Epidermal melanocyte (primary cell): ENCODE measurements at regions not wholly inside any gene's neighbourhood (a gene's known extent, or its start where the extent isn't known, plus 50 kb on each side); places are given as distances from the start of the nearest gene placed in this dataset.
"Not testable (repeated sequence)": the region's sequence is repeated elsewhere in the genome, so short reads cannot be mapped to it uniquely, and the experiment has no call there.

Experiments
- DNase-seq: peaks from one replicate; pipeline ENCODE4 v3.0.0; 2011; ENCODE audit warnings: low spot score; ENCODE audit not compliant: insufficient read length

DNA sequence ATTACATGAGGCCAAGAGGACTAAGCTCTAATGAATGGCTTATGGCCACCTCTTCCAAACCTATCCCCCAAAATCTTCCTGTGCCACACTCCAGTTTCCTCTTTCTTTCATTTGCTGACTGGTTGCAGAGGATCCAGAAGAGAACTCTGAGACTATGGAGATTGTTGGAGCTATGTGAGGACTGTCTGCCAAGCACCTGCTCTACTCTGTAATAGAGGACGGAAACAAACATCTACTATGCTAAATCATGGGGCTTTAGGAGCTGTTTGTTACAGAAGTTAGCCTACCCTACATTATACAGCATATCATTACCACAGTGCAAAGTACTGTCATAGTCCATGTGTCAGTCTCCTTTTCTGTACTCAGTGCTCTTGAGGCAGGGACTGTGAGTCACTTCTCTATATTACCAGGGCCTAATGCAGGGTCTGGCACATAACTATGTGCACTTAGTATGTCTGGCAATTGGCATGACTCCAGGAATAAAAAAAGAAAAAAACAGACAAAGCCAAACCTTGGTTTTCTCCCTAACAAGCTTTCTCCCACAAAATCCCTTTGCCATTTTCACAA lies 95.1 kb downstream of the RPAP3 start:
- DNase-seq = no peak

DNA sequence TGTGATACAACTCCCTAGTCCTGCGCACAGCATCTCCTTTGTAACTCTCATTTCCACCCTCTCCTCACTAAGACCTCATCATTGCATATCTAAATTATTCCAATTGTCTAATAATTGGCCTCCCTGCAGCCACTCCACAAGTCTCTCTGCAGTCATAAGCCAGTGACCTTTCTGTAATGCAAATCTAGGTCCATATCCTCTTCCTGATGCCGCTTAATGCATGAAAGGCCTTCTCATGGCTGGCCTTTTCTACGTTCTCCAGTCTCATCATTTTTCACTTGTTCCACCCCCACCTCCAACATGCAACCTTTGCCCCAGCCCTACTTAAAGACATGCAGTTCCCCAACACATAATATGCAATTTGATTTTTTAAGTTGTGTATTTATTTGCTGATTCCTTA lies 96.0 kb downstream of the RPAP3 start:
- DNase-seq = no peak

DNA sequence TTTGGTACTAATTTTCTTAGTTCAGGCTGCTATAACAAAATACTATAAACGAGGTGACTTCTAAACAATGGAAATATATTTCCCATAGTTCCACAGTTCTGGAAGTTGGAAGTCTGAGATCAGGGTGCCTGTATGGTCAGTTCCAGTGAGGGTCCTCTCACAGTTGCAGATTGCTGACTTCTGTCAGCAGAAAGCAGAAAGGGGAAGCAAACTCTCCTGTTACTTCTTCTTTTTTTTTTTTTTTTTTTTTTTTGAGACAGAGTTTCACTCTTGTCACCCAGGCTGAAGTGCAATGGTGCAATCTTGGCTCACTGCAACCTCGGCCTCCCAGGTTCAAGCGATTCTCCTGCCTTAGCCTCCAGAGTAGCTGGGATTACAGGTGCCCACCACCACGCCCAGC lies 97.2 kb downstream of the RPAP3 start:
- DNase-seq = not testable (repeated sequence)

GRCh38 chr12:47604221-47604873 lies 101.5 kb downstream of the RPAP3 start:
- no peak for DNase-seq

DNA sequence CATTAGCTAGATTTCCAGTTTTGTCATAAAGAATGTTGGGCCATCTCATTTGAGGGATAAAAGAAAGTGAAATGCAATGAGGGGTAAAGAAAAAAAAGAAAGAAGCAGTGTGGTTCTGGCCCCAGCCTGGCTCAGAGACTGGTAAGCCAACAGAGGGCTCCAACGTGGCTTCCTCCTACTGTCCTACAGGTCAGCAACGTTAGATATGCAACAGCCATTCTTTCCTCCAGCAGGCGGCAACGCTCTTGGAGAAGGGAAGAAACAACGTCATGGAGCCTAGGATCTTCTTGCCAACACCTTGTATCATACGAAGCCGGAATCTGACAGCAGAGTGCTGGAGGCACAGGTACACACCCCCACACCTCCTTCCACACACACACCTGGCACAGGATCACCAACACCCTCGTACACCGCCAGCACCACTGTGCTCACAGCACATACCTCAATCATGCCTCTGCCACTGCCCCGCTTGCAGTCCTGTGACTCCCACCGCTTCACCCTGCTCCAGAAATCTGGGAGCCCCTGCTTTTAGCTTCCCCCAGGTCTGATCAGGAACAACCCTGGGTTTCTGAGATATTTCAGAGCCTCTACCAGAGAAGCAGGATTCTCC lies 102.8 kb downstream of the RPAP3 start:
- DNase-seq = no peak

GRCh38 chr12:47602325-47602724 lies 103.5 kb downstream of the RPAP3 start:
- DNase-seq = no peak

DNA sequence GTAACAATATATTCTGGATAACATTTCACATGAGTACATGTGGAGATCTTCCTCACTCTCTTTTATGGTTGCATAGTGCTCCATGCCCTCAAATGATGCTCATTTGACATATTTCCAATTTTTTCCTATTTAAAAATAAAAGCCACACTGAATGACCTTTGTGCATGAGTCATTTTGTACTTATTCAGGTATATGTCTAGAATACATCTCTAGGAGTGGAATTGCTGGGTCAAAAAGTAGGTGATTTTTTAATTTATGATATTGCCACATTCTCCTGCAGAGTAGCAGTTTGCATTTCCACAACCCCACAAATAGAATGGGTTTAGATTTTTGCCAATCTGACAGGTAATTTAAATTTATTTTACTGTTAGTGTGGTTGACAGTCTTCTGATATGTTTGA lies 104.8 kb downstream of the RPAP3 start:
- DNase-seq = no peak

DNA sequence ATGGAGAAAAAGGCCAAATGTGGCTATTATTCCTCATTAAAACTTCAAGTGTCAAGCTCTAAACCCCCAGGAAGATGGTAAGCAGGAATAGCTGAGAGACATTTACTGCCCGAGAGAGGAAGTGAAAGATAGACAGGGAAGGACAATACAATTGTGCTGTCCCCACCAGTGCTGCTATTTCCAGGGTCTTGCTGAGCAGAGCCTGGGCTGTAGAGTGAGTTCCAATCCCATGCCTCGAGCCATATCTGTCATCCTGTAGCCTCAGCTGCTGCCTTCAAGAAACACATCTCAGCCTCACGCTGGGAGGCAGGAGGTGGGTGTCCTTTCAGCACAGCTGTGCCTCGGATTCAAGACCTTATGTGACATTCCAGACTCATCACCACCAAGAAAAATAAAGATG lies 114.0 kb downstream of the RPAP3 start:
- DNase-seq = no peak

- DNase-seq = no peak
Observed at GRCh38 chr12:47591361-47591791, 114.5 kb downstream of the RPAP3 start.

GRCh38 chr12:47590771-47591360 lies 115.0 kb downstream of the RPAP3 start:
- no peak for DNase-seq

- DNase-seq = peak; percentile 59
Observed at GRCh38 chr12:47586952-47587669, 118.7 kb downstream of the RPAP3 start.

- DNase-seq = no peak
Observed at GRCh38 chr12:47585507-47585906, 120.3 kb downstream of the RPAP3 start.

DNA sequence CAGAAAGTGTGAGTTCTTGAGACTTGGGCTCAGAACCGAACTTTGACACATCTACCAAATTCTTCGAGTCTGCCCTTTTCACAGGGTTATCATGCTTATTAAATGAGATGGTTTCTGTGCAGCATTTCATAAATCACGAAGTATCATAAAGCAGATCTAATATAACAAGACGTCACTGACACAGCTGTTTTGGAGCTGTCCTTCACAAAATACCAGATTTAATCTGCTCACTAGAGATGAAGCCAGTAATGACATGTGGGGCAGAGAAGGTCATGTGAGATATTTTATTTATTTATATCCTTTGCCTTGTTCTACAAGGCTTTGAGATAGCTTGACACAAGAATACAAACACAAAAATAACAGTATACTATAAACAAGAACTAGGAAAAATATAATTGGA lies 127.0 kb downstream of the RPAP3 start:
- DNase-seq = no peak

DNA sequence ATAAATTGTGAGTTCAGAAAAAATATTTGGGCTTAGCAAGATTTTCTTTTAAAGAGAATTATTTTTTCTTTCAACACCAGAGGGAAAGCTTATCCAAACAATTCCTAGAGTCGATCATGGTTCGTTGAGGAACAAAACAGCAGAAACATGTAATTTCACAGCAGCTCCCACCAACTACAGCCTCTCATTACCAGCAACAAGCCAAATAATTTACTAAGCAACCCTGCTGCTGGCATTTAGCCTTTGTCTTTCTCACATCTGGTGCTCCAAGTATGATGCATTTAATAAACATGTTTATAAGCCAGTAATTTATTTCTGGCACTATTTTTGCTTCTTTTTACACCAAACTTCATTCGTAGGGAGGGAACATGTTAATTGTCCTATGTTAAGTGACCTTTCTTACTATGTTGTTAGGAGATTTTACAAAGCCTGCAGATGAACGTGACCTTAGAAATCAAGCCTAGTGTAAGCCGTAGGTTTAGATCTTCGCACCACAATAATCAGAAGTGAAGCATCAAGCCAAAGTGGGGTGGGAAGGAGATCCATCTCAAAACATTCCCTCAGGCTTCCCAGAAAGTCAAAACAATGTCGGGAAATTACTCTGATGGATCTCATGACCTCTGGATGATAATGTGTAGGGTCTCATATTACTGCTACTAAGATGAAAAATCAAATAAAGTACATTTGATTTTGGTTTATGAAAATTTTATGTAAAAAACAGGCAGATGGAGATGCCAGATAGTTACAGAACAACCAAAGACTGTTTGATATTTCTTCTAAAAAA lies 128.4 kb downstream of the RPAP3 start:
- no peak for DNase-seq

DNA sequence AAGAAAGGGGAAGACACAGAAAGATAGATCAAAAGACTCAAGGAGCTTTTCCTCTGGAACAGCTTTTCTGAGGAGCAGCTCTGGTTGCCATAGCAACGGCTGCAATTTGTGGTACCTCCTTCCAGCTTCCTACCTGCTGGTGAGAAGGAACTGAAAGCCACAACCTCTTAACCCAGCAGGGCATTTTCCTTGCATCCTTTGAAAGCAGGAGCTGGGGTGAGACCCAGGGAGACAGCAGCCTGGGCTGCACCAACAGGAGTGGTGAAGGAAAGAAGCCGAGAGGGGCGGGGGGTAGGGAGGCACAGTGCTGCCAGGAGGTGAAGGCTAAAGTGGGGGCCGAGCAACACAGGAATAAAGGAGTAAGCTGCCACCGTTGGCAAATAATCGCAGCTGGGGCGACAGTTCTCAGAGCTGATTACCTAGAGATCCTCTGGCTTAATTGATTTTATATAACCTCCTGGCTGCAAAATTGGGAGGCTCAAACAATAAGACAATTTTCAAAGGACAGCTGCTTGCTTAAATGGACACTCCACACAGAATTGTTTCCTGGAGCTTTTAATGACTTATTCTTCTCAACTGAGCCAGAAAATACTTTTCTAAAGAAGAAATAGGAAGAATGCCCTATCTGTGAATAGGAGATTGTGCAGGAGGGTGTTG lies 129.4 kb downstream of the RPAP3 start:
- no peak for DNase-seq

DNA sequence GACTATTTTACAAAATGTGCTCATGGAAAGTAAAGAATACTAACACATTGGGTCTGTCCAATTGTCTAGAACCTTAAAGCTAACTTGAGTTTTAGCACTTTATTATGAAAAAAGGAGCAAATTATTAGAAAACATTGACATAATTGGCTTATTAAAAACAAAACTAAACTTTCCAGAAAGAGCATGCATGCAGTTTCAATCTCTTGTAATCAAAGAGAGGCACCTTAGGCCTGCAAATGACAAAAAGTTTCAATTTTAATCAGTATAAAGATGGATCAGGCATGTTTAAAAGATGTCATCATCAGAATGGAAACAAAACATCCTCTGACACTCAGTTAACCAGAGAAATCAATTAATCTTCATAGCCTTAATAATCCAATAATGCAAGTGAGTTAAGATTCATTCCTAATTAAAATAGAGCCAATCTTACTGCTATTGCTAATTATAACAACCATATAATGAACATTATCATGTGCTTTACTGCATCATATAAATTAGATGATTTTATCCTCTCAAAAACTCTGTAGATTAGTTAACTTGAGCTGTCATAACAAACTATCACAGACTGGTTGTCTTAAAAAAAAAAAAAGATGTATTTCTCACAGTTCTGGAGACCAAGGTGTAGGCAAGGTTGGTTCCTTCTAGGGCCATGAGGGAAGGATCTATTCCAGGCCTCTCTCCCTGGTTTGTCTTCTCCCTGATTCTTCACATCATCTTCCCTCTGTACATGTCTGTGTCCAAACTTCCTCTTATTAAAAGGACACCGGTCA lies 131.4 kb downstream of the RPAP3 start:
- no peak for DNase-seq

DNA sequence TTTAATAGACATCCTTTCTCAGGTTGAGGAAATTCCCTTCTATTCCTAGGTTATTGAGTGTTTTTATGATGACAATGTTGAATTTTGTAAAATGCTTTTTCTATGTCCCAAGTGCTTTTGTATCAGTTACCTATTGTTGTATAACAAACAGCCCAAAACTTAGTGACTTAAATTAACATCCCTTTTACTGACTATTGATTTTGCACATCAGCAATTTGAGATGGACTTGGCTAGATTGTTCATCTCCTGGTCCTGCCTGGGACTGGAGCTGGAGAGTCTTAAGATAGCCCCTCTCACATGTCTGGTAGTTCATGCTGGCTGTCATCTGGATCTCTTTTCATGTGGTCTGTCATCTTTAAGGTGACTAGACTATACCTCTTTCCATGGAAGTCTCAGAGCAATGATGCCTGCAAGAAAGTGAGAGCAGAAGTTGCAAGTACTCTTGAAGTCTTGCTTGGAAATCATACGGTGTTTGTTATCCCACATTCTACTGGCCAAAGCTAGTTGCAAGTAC lies 132.6 kb downstream of the RPAP3 start:
- no peak for DNase-seq

DNA sequence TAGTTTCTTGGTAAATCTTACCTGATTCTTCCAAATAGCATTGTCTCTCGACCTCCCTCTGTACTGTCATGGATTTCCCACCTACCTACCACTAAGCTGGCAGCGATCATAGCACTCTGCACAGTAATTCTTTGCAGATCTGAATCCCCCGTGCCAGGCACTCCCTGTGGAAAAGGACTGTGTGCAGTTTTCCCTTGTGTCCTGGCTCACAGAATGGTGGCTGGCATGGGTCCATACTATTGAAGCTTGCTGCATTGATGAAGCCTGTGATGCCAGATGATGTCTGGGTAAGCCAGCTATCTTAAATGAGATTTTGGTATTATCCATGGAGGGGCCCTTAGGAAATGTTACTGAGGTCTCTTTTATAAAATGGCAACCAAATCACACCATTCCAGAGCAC lies 135.7 kb downstream of the RPAP3 start:
- DNase-seq = no peak

- no peak for DNase-seq
Observed at GRCh38 chr12:47562201-47562600, 143.6 kb downstream of the RPAP3 start.

- no peak for DNase-seq
Observed at GRCh38 chr12:47561746-47562145, 144.1 kb downstream of the RPAP3 start.
